NCI-H345 treated with DMSO at 0.1 percent for 48 hours (cell line): ENCODE measurements at regions not wholly inside any gene's neighbourhood (a gene's known extent, or its start where the extent isn't known, plus 50 kb on each side); places are given as distances from the start of the nearest gene placed in this dataset.
"Not testable (repeated sequence)": the region's sequence is repeated elsewhere in the genome, so short reads cannot be mapped to it uniquely, and the experiment has no call there.

Source experiments
- DNase-seq: peaks from one replicate; lab custom pipeline; 2025; ENCODE audit not compliant: unreplicated experiment; lab: John Stamatoyannopoulos, UW

- DNase-seq = no peak
These were observed 193.8 kb upstream of the TOX3 start for GRCh38 chr16:52740766-52741165.

GRCh38 chr16:52740333-52740732, 193.4 kb upstream of the TOX3 start:
- DNase-seq = no peak

GRCh38 chr16:52738992-52739391, 192.0 kb upstream of the TOX3 start:
- not testable (repeated sequence) for DNase-seq

- DNase-seq = no peak
These were observed 184.4 kb upstream of the TOX3 start for GRCh38 chr16:52731219-52731875.

GRCh38 chr16:52729731-52730130, 182.8 kb upstream of the TOX3 start:
- no peak for DNase-seq

- no peak for DNase-seq
These were observed 180.9 kb upstream of the TOX3 start for GRCh38 chr16:52727849-52728248.

GRCh38 chr16:52727441-52727840, 180.5 kb upstream of the TOX3 start:
- DNase-seq = no peak

- DNase-seq = no peak
These were observed 178.5 kb upstream of the TOX3 start for GRCh38 chr16:52725461-52725860.

GRCh38 chr16:52725043-52725442, 178.1 kb upstream of the TOX3 start:
- no peak for DNase-seq

GRCh38 chr16:52721331-52721730, 174.4 kb upstream of the TOX3 start:
- DNase-seq = no peak

- no peak for DNase-seq
These were observed 171.1 kb upstream of the TOX3 start for GRCh38 chr16:52718046-52718445.

- DNase-seq = no peak
These were observed 166.8 kb upstream of the TOX3 start for GRCh38 chr16:52713740-52714139.

- DNase-seq = no peak
These were observed 162.4 kb upstream of the TOX3 start for GRCh38 chr16:52709306-52709705.

GRCh38 chr16:52708476-52708875, 161.5 kb upstream of the TOX3 start:
- DNase-seq = no peak

GRCh38 chr16:52707676-52708337, 160.9 kb upstream of the TOX3 start:
- DNase-seq = no peak

- DNase-seq = no peak
These were observed 158.2 kb upstream of the TOX3 start for GRCh38 chr16:52705122-52705521.

- DNase-seq = no peak
These were observed 151.0 kb upstream of the TOX3 start for GRCh38 chr16:52697971-52698370.

- no peak for DNase-seq
These were observed 149.2 kb upstream of the TOX3 start for GRCh38 chr16:52696126-52696525.

GRCh38 chr16:52690468-52690867, 143.5 kb upstream of the TOX3 start:
- DNase-seq = no peak

- no peak for DNase-seq
These were observed 134.1 kb upstream of the TOX3 start for GRCh38 chr16:52680993-52681392.

- DNase-seq = no peak
These were observed 130.6 kb upstream of the TOX3 start for GRCh38 chr16:52677501-52677900.

GRCh38 chr16:52676959-52677358, 130.0 kb upstream of the TOX3 start:
- no peak for DNase-seq

GRCh38 chr16:52671590-52671989, 124.6 kb upstream of the TOX3 start:
- DNase-seq = no peak
